Gastrocnemius medialis (tissue), 4 donors: ENCODE measurements at regions not wholly inside any gene's neighbourhood (a gene's known extent, or its start where the extent isn't known, plus 50 kb on each side); places are given as distances from the start of the nearest gene placed in this dataset.

Experiments used
- CTCF ChIP-seq, 5 experiments: fragments of 450-650 bp in 3 of 5; fragments of 200-600 bp in 2 of 5; sonication (generic) in 2 of 5; IDR thresholded peaks in 4 of 5; conservative IDR thresholded peaks in 1 of 5; 1 replicate in 4 of 5; 2 replicates in 1 of 5; pipeline ENCODE4 v1.5.1; 2016 to 2019; ENCODE audit warnings: antibody characterized with exemption in 5 of 5, mild to moderate bottlenecking in 3 of 5, moderate library complexity in 3 of 5
- POLR2A ChIP-seq, 2 donors: fragments of 450-650 bp; IDR thresholded peaks; one replicate each; pipeline ENCODE4 v1.6.1; 2017; ENCODE audit warnings: antibody characterized with exemption in 2 of 2, mild to moderate bottlenecking in 2 of 2, moderate library complexity in 2 of 2

- TF ChIP-seq CTCF (IDR thresholded peaks at IDR 0.05 in 4 of 5, conservative IDR thresholded peaks at IDR 0.05 in 1 of 5) = no peak
- no peak for TF ChIP-seq POLR2A (IDR thresholded peaks at IDR 0.05)
These were observed 169.2 kb downstream of the SHOX start for GRCh38 chrX:799808-800207.
